ENCODE measurements at regions not wholly inside any gene's neighbourhood (a gene's known extent, or its start where the extent isn't known, plus 50 kb on each side); places are given as distances from the start of the nearest gene placed in this dataset.

- Histone ChIP-seq H3K36me3 (no peaks in the 10 kb centered on the region), H3K4me1 (peaks cover 0 to 12% (median 5%) of the 10 kb centered on the region in 6 donors), H3K9me3 (peaks cover 0 to 12% (median 10%) of the 10 kb centered on the region in 8 donors), H3K27ac (no peak overlapping the region), H3K27me3 (replicated peaks in 1 of 7) (peaks cover under 1 to 59% (median 25%) of the 10 kb centered on the region in 7 donors), H3K4me3 (no peak overlapping the region)
- TF ChIP-seq CTCF (IDR thresholded peaks at IDR 0.05 in 8 of 11, conservative IDR thresholded peaks at IDR 0.05 in 3 of 11) (no peak), POLR2A (IDR thresholded peaks at IDR 0.05) (no peak), POLR2AphosphoS5 (IDR thresholded peaks at IDR 0.05) (no peak)
- no peak for DNase-seq
- intact Hi-C loops (cut with DNase I; ENCODE audit: low total_unique reads): no loop called here
- 63 to 75% (median 73%) methylated on average over 6 of the region's 6 CpGs for WGBS, 5 donors
Observed at GRCh38 chr3:10712121-10712520, 103.9 kb upstream of the SLC6A11 start.

DNA sequence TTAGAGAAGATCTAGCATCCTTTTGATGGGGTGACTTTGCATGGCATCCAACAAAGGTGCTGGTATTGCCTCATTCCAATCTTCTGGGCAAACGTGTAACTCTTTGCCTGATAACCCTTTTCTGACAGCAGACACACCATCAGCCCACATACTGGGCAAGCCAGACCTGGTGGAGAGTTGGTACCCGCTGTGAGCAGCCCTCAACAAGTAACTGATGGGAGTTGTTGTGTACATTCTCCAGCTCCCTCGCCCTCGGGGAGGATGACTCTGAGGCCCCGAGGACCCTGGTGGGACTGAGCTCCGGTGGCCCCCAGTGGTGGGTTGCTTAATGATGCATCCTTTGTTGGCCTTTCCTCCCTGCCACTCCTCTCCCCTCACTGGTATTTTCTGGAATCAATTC is 102.4 kb upstream of the SLC6A11 start:
- no peak overlapping the region for H3K4me3 ChIP-seq
- H3K36me3 ChIP-seq: no peaks in the 10 kb centered on the region
- 50 to 75% (median 65%) methylated on average over 6 of the region's 6 CpGs for WGBS, 5 donors
- no peak for TF ChIP-seq POLR2A (IDR thresholded peaks at IDR 0.05)
- TF ChIP-seq CTCF (IDR thresholded peaks at IDR 0.05 in 8 of 11, conservative IDR thresholded peaks at IDR 0.05 in 3 of 11): no peak
- no peak for TF ChIP-seq POLR2AphosphoS5 (IDR thresholded peaks at IDR 0.05)
- DNase-seq: no peak
- H3K9me3 ChIP-seq: peaks cover 0 to 12% (median 10%) of the 10 kb centered on the region in 8 donors
- no peak overlapping the region for H3K27ac ChIP-seq
- no peaks in the 10 kb centered on the region for H3K4me1 ChIP-seq
- intact Hi-C loops (cut with DNase I; ENCODE audit: low total_unique reads): no loop called here
- H3K27me3 ChIP-seq (replicated peaks in 1 of 7): peaks cover 0 to 44% (median 11%) of the 10 kb centered on the region in 7 donors

DNA sequence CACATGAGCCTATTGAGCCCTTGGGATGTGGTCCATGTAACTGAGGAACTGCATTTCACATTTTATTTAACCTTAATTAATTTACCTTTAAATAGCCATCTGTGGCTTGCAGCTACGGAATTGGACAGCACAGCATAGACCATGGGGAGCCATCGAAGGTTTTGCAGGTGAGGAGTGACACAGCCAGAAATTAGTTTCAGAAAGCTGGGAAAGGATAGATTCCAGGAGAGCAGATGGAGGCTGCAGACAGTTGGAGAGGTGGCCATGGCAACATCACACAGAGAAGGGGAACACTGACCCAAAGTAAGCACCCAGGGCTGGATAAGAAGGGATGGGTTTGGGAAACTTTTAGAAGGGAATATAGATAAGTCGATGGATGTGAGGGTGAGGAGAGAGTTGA is 100.1 kb upstream of the SLC6A11 start:
- no peak overlapping the region for H3K27ac ChIP-seq
- H3K9me3 ChIP-seq: peaks cover 0 to 12% (median 10%) of the 10 kb centered on the region in 8 donors
- DNase-seq: no peak
- no peak overlapping the region for H3K4me3 ChIP-seq
- no peaks in the 10 kb centered on the region for H3K4me1 ChIP-seq
- 81 to 91% (median 90%) methylated on average over 3 of the region's 3 CpGs for WGBS, 5 donors
- no peaks in the 10 kb centered on the region for H3K36me3 ChIP-seq
- TF ChIP-seq POLR2A (IDR thresholded peaks at IDR 0.05): no peak
- TF ChIP-seq POLR2AphosphoS5 (IDR thresholded peaks at IDR 0.05): no peak
- no peak for TF ChIP-seq CTCF (IDR thresholded peaks at IDR 0.05 in 8 of 11, conservative IDR thresholded peaks at IDR 0.05 in 3 of 11)
- H3K27me3 ChIP-seq (replicated peaks in 1 of 7): peaks cover 0 to 22% (median 0%) of the 10 kb centered on the region in 7 donors
- intact Hi-C loops (cut with DNase I; ENCODE audit: low total_unique reads): no loop called here

DNA sequence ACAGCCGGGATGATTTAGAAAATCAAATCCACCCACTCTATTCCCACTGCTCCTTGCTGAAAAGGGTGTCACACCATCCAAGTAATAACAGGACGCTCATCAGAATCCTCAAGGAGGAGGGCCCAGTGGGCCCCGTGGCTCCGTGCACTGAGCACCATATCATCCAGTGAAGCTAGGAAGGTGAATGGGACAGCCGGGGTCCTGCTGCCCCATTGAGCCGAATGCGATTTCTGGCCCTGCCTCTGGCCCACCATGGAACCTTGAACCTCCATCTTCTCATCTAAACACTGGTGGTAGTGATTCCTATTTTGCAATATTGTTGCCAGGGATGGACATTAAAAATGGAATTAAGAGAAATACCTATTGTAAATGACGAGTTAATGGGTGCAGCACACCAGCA is 99.1 kb upstream of the SLC6A11 start:
- Histone ChIP-seq H3K4me3 (no peak overlapping the region), H3K27ac (no peak overlapping the region), H3K27me3 (replicated peaks in 1 of 7) (peaks cover 0 to 11% (median 0%) of the 10 kb centered on the region in 7 donors), H3K4me1 (no peaks in the 10 kb centered on the region), H3K36me3 (no peaks in the 10 kb centered on the region), H3K9me3 (peaks cover 0 to 12% (median 10%) of the 10 kb centered on the region in 8 donors)
- 87 to 92% (median 89%) methylated on average over 8 of the region's 8 CpGs for WGBS, 5 donors
- TF ChIP-seq POLR2A (IDR thresholded peaks at IDR 0.05) (no peak), CTCF (IDR thresholded peaks at IDR 0.05 in 8 of 11, conservative IDR thresholded peaks at IDR 0.05 in 3 of 11) (no peak), POLR2AphosphoS5 (IDR thresholded peaks at IDR 0.05) (no peak)
- intact Hi-C loops (cut with DNase I; ENCODE audit: low total_unique reads): no loop called here
- DNase-seq: no peak
